HG03095 (cell line): ENCODE measurements at regions not wholly inside any gene's neighbourhood (a gene's known extent, or its start where the extent isn't known, plus 50 kb on each side); places are given as distances from the start of the nearest gene placed in this dataset.

Experiments
- ATAC-seq: cut with Tn5 transposase; IDR thresholded peaks from one replicate; pipeline ENCODE4 v1.9.1; 2021; ENCODE audit warnings: moderate library complexity; ENCODE audit not compliant: unreplicated experiment

- ATAC-seq: no peak
Observed at GRCh38 chr5:173529861-173530260, 86.6 kb downstream of the BOD1 start.

GRCh38 chr5:173527671-173528070 is 88.8 kb downstream of the BOD1 start:
- ATAC-seq: no peak

- no peak for ATAC-seq
Observed at GRCh38 chr5:173524136-173524535, 92.3 kb downstream of the BOD1 start.

DNA sequence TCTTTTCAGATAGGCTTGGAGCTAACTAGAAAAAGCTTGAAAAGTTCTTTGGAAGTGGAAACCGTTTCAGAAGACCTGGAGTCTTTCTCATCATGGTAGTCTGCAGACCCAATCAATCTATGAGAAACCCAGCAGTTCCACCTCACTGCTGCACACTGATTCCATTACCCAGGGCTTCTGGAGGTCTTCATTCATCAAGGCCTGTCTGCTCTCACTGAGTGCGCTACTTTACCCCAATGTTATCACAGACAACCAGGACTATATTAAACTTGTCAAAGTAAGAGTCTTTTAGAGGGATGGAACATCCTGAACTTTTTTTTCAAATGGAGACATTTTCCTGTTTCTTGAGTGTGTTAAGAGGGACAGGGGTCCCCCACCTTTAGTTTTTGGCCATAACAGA is 93.1 kb downstream of the BOD1 start:
- no peak for ATAC-seq

GRCh38 chr5:173522518-173522917 is 93.9 kb downstream of the BOD1 start:
- no peak for ATAC-seq

- ATAC-seq: no peak
Observed at GRCh38 chr5:173518856-173519255, 97.6 kb downstream of the BOD1 start.

DNA sequence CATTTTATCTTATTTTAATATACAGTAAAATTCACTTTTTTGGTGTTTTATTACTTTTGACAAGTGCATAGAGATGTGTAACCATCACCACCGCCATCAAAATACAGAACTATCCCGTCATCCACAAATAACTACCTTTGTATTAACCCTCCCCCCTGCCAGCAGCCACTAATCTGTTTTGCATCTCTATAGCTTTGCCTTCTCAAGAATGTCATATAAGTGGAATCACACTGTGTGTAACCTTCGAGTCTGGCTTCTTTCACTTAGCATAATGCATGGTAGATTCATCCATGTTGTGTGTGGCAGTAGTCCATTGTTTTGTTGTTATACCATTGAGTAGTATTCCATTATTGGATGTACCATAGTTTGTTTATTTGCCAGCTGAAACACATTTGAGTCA is 98.8 kb downstream of the BOD1 start:
- no peak for ATAC-seq

DNA sequence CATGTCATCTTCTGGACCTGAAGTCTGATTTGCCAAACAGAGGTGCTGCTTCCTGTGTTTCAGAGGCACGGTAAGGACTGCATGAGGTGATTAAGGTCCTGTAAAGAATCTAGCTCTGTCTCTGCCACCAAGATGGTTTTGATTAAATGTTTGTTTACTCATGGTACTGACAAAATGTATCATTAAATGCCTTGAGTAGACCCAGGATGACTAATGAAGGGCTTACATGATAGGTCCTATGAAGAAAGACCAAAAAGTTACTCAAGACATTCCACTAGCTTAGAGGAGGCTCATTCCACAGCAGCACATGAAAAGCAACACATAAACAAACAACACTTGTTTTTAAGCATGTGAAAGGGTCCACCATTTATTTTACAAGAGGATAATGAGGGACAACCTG is 100.9 kb downstream of the BOD1 start:
- ATAC-seq: no peak

DNA sequence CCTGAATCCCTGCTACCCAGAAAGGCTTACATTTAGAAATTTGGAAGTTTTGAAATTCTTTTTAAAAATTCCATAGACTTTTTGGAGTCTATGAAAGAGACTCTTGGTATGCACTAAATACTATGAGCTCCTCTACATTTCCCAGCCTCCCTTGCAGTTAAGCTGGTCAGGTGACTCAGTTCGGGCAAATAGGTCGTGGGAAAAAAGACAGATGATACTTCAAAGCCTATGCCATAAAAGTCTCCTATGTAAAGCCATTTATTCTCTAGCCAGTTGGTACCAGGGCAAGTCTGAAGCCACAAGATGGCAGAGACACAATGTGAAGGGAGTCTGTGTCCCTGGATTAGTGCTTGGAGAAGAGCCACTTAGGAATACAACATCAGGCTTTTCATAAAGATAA is 101.8 kb downstream of the BOD1 start:
- ATAC-seq: no peak

- no peak for ATAC-seq
Observed at GRCh38 chr5:173513521-173513991, 102.9 kb downstream of the BOD1 start.

DNA sequence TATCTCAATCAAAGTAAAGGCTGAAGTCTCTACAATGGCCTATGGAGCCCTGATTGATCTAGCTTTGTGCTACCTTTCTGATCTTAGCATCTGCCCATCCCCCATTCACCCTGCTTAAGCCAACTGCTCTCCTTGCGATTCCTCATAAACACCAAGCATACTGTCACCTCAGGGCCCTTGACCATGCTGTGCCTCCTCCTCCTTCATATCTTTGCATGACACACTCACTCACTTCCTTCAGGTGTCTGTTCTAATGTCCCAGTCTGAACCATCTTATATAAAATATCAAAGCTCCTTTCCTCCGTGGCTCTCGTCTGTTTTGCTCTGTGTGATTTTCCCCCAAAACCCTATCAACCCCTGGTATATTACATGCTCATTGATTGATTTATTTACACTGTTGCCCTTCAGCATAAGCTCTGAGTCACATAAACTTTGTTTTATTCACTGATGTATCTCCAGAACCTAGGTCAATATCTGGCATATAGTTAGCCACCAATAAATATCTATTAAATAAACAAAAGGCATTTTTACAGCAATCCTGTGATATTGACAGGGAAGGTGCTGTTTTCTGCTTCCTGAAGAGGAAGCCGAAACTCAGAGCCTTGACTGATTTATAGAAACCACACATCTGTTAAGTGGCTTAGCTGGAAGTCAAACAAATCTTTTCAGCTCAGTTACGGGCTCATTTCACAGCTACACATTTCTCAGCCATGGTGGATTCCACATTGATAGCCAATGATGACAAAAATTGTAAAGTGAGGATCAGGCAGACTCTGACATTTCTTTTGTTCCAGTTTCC is 103.6 kb downstream of the BOD1 start:
- no peak for ATAC-seq

- ATAC-seq: no peak
Observed at GRCh38 chr5:173509060-173509459, 107.4 kb downstream of the BOD1 start.

DNA sequence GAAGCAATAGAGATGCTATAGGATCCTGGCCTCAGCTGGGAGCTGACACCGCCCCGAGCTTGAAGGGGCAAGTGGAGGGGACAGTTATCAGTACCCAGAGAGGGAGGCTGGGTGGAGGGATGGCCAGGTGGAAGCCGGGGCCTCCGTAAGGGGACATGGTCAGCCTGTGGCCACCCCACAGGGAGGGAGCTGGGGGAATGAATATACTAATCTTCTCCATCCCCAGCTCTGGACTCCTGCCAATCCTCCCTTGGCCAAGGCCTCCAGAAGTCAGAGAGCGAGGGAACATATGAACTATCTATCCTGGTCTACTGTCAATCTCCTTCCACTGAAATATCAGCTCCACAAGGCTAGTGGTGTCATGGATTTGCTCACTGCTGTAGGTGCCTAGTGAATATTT is 109.3 kb downstream of the BOD1 start:
- ATAC-seq: no peak

GRCh38 chr5:173505634-173506033 is 110.8 kb downstream of the BOD1 start:
- ATAC-seq: no peak

GRCh38 chr5:173501922-173502321 is 114.5 kb downstream of the BOD1 start:
- no peak for ATAC-seq

DNA sequence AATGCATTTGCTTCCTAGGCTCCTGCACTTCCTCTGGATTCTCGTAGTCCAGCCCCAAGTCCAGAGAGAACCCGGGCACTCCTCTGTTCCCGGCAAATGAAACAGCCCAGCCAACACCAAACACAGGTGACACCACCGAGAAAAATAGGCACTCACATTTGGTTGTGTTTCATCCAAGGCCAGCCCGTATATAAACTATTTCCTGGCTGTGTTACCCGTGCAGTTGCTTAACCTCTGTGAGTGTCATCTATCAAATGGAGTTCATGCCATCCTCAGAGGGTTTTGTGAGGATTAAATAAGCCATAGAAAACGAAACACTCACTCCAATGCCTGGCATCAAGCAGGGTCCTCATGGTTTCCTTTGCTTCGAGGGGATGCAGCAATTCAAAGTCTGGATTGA is 115.2 kb downstream of the BOD1 start:
- no peak for ATAC-seq

- ATAC-seq: no peak
Observed at GRCh38 chr5:173500213-173500560, 116.3 kb downstream of the BOD1 start.

GRCh38 chr5:173499471-173500212 is 116.8 kb downstream of the BOD1 start:
- ATAC-seq: no peak

DNA sequence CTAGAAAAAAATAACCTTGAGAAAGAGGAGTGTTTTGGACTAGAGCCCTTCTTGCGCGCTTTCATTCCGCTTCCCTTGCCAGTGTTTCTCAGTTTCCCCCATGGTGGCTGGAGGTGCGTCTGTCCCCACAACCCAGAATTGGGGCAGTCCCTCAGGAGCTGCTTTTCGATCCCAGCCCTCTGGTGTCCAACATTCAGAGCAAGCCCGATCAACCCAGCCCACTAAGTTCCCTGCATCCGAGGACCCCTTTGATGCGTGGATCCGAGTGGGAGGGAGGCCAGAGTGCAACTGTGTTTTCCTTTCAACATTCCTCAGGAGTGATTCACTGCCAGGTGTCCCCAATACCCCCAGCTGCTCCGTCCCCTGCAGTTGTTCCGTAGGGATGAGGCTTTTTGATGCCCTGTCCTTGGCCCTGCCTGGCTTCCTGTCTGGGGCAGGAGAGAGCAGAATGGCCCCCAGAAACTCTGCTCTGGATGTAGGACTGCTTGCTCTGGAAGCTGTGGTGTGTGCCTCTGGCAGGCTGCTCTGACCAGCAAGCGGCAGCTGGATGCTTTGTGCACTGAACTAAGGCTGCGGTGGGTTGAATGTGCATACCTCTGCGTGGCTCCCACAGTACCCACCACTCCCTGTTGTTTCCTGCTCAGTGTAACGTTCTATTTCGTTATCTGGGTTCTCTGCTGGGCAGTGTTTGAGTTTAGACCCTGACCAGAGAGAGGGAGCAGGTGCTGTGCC is 117.5 kb downstream of the BOD1 start:
- no peak for ATAC-seq

DNA sequence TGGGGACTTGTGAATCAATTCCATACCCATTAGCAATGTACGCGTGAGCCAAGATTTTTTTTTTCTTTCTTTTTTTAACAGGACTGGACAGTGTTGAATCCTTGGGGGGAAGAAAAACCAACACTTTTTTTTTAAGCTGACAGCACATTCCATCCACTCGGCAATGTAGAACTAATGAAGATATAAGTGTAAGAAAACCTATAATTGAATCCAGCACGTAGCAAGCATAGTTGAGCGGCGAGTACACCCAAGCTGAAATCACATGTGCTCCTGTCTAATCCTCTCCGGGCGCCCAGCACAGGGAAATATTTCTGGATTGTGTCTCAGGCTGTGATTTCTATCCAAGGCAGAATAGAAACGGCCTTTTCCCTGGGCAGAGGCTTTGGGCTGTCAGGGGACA is 118.2 kb downstream of the BOD1 start:
- ATAC-seq: no peak

DNA sequence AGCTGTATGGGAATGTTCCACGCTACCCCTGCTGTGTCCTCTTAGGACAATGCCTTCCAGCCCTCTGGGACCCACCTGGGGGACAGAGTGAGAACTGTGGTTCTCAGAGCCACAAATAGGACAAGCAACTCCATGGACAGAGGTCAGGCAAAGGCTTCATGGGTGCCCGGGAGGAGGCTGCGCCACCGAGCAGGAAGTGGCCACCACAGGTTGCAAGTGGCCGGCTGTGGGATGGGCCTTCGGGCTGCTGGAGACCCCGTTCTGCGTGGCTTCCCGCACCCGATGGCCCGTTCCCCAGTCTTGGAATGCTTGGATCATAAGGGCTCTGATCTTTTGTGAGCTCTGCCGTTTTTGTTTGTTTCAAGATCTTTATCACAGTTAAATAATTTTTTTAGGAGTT is 118.8 kb downstream of the BOD1 start:
- ATAC-seq: no peak

DNA sequence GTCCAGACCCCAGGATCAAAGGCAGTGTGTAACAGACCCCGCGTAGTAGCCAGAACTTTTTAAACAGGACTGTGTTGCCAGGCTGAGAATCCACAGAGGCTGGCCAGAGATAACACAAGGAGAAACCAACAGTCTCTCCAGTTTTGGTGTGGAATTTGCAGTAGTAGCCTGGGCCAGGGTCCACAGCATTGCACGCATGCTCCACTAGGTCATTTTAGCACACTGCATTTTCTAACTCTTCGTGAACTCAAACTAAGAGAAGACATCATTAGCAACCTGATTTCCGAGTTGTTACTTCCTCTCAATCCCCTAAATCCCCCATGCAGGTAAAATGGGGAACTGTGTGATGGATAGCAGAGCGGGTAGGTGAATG is 119.6 kb downstream of the BOD1 start:
- ATAC-seq: no peak
